Panc1 (cell line): ENCODE measurements at regions not wholly inside any gene's neighbourhood (a gene's known extent, or its start where the extent isn't known, plus 50 kb on each side); places are given as distances from the start of the nearest gene placed in this dataset.

ENCODE experiments used
- POLR2AphosphoS5 ChIP-seq: IDR thresholded peaks from 2 replicates; pipeline ENCODE4 v1.6.1; 2012; ENCODE audit warnings: mild to moderate bottlenecking, low read depth, low read length, moderate library complexity
- TF ChIP-seq, protein P1 (sequence below): fragments of 450-650 bp; IDR thresholded peaks from 2 replicates; pipeline ENCODE4 v1.5.1; 2017; ENCODE audit warnings: mild to moderate bottlenecking
- TF ChIP-seq, protein P2 (sequence below), 2 experiments: IDR thresholded peaks; 2 replicates each; pipeline ENCODE4 v1.6.1; 2011 to 2012; ENCODE audit warnings: low read depth in 2 of 2, control low read depth in 1 of 2, low read length in 1 of 2, mild to moderate bottlenecking in 1 of 2, moderate library complexity in 1 of 2; ENCODE audit not compliant: insufficient read depth in 1 of 2

DNA sequence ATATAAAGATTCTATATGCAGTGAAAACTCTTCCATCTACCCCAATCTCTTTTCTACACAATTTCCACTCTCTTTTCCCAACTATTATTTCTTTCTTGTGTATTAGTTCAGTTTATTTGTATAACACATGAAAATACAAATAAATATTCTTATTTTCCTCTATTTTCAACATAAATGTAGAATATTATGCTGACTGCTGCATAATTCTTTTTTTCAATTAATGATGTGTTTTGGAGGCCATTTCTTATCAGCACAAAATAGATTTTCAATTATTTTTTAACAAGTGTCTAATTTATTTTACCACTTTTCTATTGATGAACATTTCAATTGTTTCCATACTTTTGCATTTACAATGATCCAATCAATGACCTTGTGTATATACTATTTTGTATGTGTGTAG, 557.7 kb upstream of the NR3C2 start:
- TF ChIP-seq, protein P1, sequence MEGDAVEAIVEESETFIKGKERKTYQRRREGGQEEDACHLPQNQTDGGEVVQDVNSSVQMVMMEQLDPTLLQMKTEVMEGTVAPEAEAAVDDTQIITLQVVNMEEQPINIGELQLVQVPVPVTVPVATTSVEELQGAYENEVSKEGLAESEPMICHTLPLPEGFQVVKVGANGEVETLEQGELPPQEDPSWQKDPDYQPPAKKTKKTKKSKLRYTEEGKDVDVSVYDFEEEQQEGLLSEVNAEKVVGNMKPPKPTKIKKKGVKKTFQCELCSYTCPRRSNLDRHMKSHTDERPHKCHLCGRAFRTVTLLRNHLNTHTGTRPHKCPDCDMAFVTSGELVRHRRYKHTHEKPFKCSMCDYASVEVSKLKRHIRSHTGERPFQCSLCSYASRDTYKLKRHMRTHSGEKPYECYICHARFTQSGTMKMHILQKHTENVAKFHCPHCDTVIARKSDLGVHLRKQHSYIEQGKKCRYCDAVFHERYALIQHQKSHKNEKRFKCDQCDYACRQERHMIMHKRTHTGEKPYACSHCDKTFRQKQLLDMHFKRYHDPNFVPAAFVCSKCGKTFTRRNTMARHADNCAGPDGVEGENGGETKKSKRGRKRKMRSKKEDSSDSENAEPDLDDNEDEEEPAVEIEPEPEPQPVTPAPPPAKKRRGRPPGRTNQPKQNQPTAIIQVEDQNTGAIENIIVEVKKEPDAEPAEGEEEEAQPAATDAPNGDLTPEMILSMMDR, result no peak
- no peak for TF ChIP-seq POLR2AphosphoS5
- TF ChIP-seq, protein P2, sequence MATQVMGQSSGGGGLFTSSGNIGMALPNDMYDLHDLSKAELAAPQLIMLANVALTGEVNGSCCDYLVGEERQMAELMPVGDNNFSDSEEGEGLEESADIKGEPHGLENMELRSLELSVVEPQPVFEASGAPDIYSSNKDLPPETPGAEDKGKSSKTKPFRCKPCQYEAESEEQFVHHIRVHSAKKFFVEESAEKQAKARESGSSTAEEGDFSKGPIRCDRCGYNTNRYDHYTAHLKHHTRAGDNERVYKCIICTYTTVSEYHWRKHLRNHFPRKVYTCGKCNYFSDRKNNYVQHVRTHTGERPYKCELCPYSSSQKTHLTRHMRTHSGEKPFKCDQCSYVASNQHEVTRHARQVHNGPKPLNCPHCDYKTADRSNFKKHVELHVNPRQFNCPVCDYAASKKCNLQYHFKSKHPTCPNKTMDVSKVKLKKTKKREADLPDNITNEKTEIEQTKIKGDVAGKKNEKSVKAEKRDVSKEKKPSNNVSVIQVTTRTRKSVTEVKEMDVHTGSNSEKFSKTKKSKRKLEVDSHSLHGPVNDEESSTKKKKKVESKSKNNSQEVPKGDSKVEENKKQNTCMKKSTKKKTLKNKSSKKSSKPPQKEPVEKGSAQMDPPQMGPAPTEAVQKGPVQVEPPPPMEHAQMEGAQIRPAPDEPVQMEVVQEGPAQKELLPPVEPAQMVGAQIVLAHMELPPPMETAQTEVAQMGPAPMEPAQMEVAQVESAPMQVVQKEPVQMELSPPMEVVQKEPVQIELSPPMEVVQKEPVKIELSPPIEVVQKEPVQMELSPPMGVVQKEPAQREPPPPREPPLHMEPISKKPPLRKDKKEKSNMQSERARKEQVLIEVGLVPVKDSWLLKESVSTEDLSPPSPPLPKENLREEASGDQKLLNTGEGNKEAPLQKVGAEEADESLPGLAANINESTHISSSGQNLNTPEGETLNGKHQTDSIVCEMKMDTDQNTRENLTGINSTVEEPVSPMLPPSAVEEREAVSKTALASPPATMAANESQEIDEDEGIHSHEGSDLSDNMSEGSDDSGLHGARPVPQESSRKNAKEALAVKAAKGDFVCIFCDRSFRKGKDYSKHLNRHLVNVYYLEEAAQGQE (IDR thresholded peaks at IDR 0.05; ENCODE audit: insufficient read depth in 1 of 2, low read depth in 2 of 2, low read length in 1 of 2), result no peak
